ENCODE measurements at regions not wholly inside any gene's neighbourhood (a gene's known extent, or its start where the extent isn't known, plus 50 kb on each side); places are given as distances from the start of the nearest gene placed in this dataset.
"Not testable (repeated sequence)": the region's sequence is repeated elsewhere in the genome, so short reads cannot be mapped to it uniquely, and the experiment has no call there.

- not testable (repeated sequence) for DNase-seq
Measured at GRCh38 chr6:85071845-85072244, 307.4 kb upstream of the TBX18 start.

DNA sequence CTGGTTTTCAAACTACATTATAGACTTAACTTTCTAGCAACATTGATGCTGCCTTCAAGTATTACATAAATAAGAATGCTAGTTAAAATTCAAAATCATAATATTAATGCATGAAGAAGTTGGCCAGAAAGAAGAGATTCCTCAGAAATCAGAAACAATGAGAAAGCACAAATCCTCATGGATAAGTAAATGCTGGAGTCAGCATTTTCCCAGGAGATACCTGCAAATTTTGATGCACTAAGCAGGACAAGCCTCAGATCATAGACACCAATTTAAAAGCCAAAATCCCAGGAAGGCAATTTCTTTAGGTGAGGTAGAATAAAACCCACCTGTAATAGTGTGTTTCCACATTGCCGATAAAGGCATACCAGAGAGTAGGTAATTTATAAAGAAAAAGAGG, 305.2 kb upstream of the TBX18 start:
- no peak for DNase-seq

DNA sequence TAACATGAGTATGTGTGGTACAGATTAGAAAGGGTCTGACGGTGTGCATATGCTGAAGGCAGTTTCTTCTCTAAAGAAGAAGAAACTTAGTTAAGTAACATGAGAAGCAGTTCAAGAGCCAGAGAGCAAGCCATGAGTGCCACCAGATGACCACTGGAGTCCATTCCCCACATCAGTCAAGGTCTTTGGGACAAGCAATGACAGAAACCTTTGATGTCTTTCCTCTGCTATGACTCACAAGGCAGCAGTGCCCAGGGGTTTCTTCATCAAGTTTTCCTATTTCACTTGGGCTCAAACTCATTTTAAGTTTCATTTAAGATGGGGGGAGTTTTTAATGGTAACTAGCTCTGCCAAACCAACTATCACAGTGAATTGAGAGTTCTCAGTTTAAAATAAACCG, 303.8 kb upstream of the TBX18 start:
- DNase-seq: no peak

DNA sequence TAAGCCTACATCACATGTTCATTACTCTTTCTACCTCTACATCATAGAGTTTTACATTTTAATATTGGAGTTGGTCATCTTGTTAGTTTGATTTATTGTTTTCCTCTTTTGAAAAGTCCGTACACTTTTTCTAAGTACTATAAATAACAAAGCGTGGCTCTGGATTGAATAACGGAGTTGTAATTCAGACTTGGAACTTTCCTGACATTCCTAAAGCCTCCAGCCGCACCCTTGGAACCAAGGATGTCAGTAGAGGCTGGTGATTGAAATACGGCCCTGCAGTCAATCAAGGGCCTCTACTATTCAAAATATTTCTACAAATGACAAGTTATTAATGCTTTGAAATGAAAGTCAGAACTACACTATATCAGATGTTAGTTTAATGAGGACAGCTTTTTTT, 301.9 kb upstream of the TBX18 start:
- DNase-seq: no peak

GRCh38 chr6:85065831-85066230, 301.4 kb upstream of the TBX18 start:
- no peak for DNase-seq

GRCh38 chr6:85063611-85064010, 299.2 kb upstream of the TBX18 start:
- no peak for DNase-seq

- DNase-seq: no peak
Measured at GRCh38 chr6:85062884-85063283, 298.5 kb upstream of the TBX18 start.

DNA sequence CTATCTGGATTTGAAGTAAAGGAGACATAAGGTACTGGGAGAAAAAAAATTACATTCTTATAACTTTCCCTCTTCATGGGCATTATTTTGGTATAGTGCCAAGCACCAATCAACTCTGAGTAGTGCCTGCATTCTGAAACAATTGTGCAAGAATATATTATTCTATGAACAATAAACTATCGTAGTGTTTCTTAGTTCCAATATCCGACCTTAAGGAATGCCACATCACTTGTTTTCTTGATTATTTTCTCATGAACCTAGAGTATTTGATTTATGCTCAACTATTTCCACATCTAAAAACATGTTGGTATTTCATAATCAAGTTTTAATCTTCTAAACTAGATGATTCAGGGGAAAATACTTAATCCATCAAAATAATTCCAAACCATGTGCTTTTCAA, 294.4 kb upstream of the TBX18 start:
- DNase-seq: no peak

GRCh38 chr6:85050149-85050548, 285.8 kb upstream of the TBX18 start:
- no peak for DNase-seq

GRCh38 chr6:85049282-85049681, 284.9 kb upstream of the TBX18 start:
- DNase-seq: no peak

DNA sequence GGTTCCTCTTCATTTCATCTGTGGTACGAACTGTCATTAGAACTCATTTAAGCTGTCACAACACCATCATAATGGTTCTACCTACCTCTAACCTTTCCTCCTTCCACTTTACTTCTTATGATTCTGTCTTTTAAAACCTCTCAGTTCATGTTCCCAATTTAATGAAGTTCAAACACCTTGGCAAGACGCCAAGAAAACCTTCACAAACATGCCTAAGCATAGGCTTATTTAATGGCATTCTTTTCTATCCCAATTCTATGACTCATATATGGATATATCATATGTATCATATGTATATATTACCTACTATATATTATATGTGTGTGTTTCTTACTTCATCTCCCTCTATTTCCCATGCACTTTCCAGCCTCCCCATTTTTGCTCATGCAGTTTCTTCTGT, 283.4 kb upstream of the TBX18 start:
- DNase-seq: peak; percentile 20

- not testable (repeated sequence) for DNase-seq
Measured at GRCh38 chr6:85045767-85046166, 281.4 kb upstream of the TBX18 start.

DNA sequence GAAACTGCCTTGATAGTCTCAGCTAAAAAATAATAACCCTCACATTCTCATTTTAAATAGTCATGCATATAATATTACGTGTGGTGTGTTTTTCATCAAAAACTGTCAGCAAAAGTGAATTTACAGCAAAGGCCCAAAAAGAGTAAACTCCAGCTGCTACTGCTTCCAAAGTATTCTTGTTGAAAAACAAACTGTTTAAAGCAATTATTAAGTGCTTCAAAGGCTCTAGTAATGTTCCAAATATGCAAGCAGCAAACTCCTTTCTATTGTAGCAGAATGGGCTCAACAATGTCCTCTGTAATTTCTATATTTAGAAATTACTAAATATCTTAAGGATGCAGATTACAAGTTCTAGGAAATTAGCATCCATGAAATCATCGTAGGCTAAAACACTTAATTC, 280.0 kb upstream of the TBX18 start:
- no peak for DNase-seq

DNA sequence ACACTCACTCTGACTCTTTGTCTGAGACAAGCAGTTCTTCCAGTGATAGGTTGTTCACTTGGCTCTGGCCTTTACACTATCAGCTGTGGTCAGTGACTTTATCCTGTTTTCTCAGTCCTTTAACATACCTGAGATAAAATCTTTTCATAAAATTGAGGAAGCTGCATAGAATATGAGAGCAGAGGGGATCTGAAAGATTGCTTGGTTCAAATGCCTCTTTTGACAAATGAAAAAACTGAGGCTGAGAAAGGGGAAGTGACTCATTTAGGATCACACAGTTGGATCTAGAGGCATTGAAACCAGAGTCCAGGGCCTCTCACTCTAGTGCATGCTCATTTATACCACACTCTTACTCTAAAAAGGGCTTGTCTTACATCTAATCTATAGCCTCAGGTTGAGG, 277.0 kb upstream of the TBX18 start:
- no peak for DNase-seq

DNA sequence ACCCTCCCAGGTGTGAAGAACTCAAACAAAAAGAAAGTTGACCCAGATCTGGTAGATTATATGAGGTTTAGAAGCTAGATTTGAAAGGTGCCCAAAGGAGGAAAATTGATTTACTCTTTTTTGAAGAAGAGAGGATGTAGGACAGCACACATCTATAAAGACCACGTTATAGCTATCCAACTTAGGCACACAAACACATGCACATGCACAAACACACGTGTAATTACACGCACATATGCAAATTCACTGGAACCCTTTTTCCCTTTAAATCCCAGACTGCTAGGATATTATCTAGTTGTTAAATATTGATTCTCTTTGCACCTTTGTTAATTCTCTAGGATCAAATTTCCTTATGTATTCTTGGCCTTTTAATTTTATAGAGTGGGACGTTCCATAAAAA, 272.8 kb upstream of the TBX18 start:
- no peak for DNase-seq

- DNase-seq: no peak
Measured at GRCh38 chr6:85035766-85036165, 271.4 kb upstream of the TBX18 start.

DNA sequence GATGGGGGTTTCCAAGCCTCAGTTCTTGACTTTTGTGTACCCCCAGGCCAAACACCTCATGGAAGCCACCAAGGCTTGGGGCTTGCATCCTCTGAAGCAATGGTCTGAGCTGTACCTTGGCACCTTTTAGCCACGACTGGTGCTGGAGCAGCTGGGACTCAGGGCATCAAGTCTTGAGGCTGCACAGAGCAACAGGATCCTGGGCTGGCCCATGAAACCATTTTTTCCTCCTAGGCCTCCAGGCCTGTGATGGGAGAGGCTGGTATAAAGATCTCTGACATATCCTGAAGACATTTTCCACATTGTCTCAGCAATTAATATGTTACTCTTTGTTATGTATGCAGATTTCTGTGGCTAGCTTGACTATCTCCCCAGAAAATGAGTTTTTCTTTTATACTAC, 269.1 kb upstream of the TBX18 start:
- no peak for DNase-seq

GRCh38 chr6:85026021-85026420, 261.6 kb upstream of the TBX18 start:
- no peak for DNase-seq

GRCh38 chr6:85023721-85024120, 259.3 kb upstream of the TBX18 start:
- DNase-seq: peak; percentile 79

DNA sequence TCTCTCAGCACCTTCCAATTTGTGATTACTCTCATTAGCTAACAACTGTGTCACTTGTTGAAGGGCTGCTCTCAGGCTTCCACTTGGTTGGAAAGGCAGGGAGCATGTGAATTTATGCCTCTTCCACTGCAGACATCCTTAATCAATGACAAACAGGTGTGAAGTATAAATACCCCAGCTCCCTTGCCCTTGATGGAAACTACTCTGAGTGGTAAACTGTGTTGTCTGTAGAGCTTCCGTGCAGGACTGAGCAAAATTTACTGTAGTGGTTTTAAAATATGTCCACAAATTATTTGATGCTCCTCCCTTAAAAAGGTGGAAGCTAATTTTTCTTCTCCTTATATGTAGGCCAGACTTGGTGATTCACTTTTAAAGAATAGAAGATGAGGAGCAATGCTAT, 253.0 kb upstream of the TBX18 start:
- DNase-seq: no peak

DNA sequence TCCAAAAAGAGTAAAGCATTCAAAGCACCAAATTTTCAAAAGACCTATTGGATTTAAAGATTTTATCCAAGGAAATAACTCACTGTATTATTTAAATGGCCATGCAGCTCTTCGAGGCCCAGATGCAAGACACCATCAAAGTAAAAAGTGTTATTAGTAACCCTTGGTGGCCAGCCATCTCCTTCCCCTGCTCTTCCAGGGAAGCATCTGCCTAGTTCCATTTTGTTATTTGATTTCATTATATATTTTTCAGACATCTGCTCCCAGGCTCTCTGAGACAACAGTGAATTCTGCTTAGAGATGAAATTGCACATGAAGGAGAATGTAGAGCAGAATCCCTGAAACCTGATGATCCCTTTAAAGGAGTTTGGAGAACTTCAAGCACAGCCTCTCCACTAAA, 252.3 kb upstream of the TBX18 start:
- no peak for DNase-seq

- DNase-seq: peak; percentile 74
Measured at GRCh38 chr6:85015396-85015990, 251.1 kb upstream of the TBX18 start.

- no peak for DNase-seq
Measured at GRCh38 chr6:85010865-85011264, 246.5 kb upstream of the TBX18 start.

- no peak for DNase-seq
Measured at GRCh38 chr6:85008296-85009009, 244.1 kb upstream of the TBX18 start.

DNA sequence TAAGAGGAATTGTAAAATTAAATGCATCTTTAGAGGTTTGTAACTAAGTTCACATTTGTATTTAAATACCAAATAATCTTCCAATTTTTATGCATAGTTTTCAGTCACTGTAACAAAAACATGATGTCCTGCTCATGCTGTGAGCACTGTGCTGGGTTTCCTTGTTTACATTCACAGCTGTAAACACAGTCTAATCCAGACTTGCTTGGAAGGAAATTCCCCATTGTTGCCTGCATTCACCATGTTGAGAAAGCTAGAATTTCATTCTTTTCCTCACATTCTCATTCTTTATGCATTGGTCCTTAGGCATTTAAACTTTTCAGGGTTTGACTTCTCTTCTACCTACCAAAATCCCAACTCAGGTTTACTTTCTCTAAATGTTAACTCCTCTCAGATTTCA, 242.0 kb upstream of the TBX18 start:
- DNase-seq: peak; percentile 23
